Chondrocyte (in vitro differentiated cells): ENCODE measurements at regions not wholly inside any gene's neighbourhood (a gene's known extent, or its start where the extent isn't known, plus 50 kb on each side); places are given as distances from the start of the nearest gene placed in this dataset.
"Not testable (repeated sequence)": the region's sequence is repeated elsewhere in the genome, so short reads cannot be mapped to it uniquely, and the experiment has no call there.

Source experiments
- DNase-seq: peaks from one replicate; pipeline ENCODE4 v3.0.0; 2021; ENCODE audit warnings: mixed read lengths, low spot score
- H3K27ac Mint-ChIP-seq: one replicate; pipeline ENCODE4 v1.8.0; 2021; ENCODE audit warnings: mild to moderate bottlenecking, moderate library complexity, mixed read lengths; ENCODE audit not compliant: unreplicated experiment
- H3K27me3 Mint-ChIP-seq: 2 replicates; pipeline ENCODE4 v1.8.0; 2021; ENCODE audit warnings: low read depth, mixed read lengths
- H3K36me3 Mint-ChIP-seq: 2 replicates; pipeline ENCODE4 v1.8.0; 2021; ENCODE audit warnings: low read depth, mixed read lengths
- H3K4me1 Mint-ChIP-seq: 2 replicates; pipeline ENCODE4 v1.8.0; 2021; ENCODE audit warnings: low read depth, mild to moderate bottlenecking, mixed read lengths
- H3K4me3 Mint-ChIP-seq: one replicate; pipeline ENCODE4 v1.8.0; 2021; ENCODE audit warnings: mild to moderate bottlenecking, moderate library complexity, mixed read lengths; ENCODE audit not compliant: unreplicated experiment
- H3K9me3 Mint-ChIP-seq: 2 replicates; pipeline ENCODE4 v1.8.0; 2021; ENCODE audit warnings: low read depth, mixed read lengths
- TF ChIP-seq, protein P1 (sequence below): fragments of 200-600 bp; sonication (generic); IDR thresholded peaks from 2 replicates; pipeline ENCODE4 v1.5.0; 2021; ENCODE audit warnings: antibody characterized with exemption, mild to moderate bottlenecking, moderate library complexity

DNA sequence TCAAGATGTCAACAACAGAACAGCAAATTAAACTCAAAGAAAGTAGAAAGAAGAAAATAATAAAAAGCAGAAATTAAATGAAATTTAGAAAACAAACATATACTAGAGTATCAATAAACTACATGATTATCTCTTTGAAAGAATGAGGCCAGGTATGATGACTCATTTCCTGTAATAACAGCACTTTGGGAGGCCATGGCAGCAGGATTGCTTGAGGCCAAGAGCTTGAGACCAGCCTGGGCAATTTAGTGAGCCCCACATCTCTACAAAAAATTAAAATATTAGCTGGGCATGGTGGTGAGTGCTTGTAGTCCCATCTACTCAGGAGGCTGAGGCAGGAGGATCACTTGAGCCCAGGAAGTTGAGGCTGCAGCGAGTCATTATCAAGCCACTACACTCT lies 232.5 kb downstream of the RAB11FIP4 start:
- H3K36me3 Mint-ChIP-seq: peaks cover 20% of the 10 kb centered on the region
- DNase-seq: no peak
- peaks cover 36% of the 10 kb centered on the region for H3K9me3 Mint-ChIP-seq
- no peak overlapping the region for H3K4me3 Mint-ChIP-seq
- no peaks in the 10 kb centered on the region for H3K27me3 Mint-ChIP-seq
- peaks cover 10% of the 10 kb centered on the region for H3K4me1 Mint-ChIP-seq
- TF ChIP-seq, protein P1, sequence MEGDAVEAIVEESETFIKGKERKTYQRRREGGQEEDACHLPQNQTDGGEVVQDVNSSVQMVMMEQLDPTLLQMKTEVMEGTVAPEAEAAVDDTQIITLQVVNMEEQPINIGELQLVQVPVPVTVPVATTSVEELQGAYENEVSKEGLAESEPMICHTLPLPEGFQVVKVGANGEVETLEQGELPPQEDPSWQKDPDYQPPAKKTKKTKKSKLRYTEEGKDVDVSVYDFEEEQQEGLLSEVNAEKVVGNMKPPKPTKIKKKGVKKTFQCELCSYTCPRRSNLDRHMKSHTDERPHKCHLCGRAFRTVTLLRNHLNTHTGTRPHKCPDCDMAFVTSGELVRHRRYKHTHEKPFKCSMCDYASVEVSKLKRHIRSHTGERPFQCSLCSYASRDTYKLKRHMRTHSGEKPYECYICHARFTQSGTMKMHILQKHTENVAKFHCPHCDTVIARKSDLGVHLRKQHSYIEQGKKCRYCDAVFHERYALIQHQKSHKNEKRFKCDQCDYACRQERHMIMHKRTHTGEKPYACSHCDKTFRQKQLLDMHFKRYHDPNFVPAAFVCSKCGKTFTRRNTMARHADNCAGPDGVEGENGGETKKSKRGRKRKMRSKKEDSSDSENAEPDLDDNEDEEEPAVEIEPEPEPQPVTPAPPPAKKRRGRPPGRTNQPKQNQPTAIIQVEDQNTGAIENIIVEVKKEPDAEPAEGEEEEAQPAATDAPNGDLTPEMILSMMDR: no peak
- no peak overlapping the region for H3K27ac Mint-ChIP-seq

GRCh38 chr17:31622500-31622899 lies 231.0 kb downstream of the RAB11FIP4 start:
- no peak overlapping the region for H3K27ac Mint-ChIP-seq
- H3K27me3 Mint-ChIP-seq: no peaks in the 10 kb centered on the region
- peaks cover 2% of the 10 kb centered on the region for H3K4me1 Mint-ChIP-seq
- peaks cover 36% of the 10 kb centered on the region for H3K9me3 Mint-ChIP-seq
- no peak for DNase-seq
- peaks cover 20% of the 10 kb centered on the region for H3K36me3 Mint-ChIP-seq
- no peak overlapping the region for H3K4me3 Mint-ChIP-seq
- TF ChIP-seq, protein P1: no peak

GRCh38 chr17:31621566-31621965 lies 230.1 kb downstream of the RAB11FIP4 start:
- Mint-ChIP-seq H3K9me3 (peaks cover 33% of the 10 kb centered on the region), H3K4me3 (no peak overlapping the region), H3K4me1 (no peaks in the 10 kb centered on the region), H3K36me3 (peaks cover 20% of the 10 kb centered on the region), H3K27me3 (no peaks in the 10 kb centered on the region), H3K27ac (no peak overlapping the region)
- TF ChIP-seq, protein P1: no peak
- DNase-seq: no peak

- H3K27ac Mint-ChIP-seq, H3K4me1 Mint-ChIP-seq, H3K9me3 Mint-ChIP-seq, H3K36me3 Mint-ChIP-seq, H3K4me3 Mint-ChIP-seq, DNase-seq, H3K27me3 Mint-ChIP-seq: not testable (repeated sequence)
These were observed 219.6 kb downstream of the RAB11FIP4 start for GRCh38 chr17:31611053-31611452.

DNA sequence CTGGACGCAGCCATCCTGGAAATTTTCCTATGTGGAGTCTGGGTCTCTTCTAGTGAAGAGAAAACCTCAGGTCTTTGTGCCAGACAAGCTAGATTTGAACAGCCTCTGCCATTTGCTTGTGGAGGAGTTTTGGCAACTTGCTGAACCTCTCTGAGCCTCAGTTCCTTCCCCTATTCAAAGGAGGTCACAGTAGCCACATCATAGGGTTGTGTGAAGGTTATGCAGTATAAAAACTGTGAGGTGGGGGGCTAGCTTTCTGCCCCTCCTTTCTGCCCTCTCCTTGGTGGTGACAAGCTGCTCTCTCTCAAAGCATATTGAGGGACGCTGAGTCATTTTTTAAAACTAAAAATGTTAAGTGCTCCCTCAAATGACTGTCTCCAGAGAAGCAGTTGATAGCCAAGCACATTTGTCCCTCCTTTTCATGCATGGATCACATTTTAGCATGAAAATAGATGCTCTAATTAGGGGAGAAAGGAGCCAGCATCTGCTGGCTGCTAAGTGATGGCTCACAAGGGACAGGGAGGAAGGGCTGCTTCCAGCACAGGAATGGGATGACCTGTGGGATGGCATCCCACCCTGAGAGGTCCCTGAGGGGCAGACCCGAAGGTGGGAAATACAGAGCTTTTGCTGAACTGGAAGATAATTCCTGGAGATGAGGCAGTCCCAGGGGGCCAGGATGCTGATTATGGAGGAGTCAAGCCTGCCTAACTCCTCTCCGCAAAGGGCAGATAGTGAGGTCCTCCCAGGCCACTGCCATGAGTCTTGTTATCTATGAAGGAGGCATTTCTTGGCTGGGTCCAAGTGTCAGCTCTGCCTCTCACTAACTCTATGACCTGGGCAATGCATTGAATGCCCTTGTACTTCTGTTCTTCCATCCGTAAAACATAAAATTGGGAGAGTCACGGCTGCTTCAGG lies 218.8 kb downstream of the RAB11FIP4 start:
- Mint-ChIP-seq H3K4me1 (no peaks in the 10 kb centered on the region), H3K9me3 (no peaks in the 10 kb centered on the region), H3K4me3 (no peak overlapping the region), H3K27me3 (no peaks in the 10 kb centered on the region), H3K27ac (no peak overlapping the region), H3K36me3 (no peaks in the 10 kb centered on the region)
- TF ChIP-seq, protein P1: no peak
- DNase-seq: no peak

DNA sequence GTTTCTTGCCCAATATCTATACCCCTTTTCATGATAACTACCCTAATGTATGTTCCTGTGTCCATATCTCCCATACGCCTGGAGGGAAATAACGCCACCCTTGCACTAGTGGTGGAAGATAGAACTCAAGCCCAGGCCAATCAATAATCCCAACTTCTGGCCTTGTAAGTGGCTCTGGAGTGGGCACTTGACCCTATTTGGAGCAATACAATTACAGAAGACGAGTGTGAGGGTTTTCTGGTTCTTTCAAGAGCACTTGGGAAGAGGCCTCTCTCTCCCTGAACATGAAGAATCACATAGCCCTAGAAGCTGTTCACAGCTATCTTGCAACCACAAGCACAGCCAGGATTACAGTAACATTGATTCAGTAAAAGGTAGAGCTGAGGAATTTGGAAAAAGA lies 217.9 kb downstream of the RAB11FIP4 start:
- H3K27me3 Mint-ChIP-seq: no peaks in the 10 kb centered on the region

More for the DNA sequence above, 217.9 kb downstream of the RAB11FIP4 start:
- Mint-ChIP-seq H3K4me3 (no peak overlapping the region), H3K27ac (no peak overlapping the region), H3K36me3 (no peaks in the 10 kb centered on the region), H3K4me1 (no peaks in the 10 kb centered on the region), H3K9me3 (no peaks in the 10 kb centered on the region)
- no peak for DNase-seq
- TF ChIP-seq, protein P1: no peak
